GM10266 (cell line): ENCODE measurements at regions not wholly inside any gene's neighbourhood (a gene's known extent, or its start where the extent isn't known, plus 50 kb on each side); places are given as distances from the start of the nearest gene placed in this dataset.

Experiments used
- DNase-seq: peaks from one replicate; pipeline ENCODE4 v3.0.0; 2012; ENCODE audit errors: extremely low spot score
- TF ChIP-seq, protein P1 (sequence below): IDR thresholded peaks from 2 replicates; pipeline ENCODE4 v1.5.1; 2012; ENCODE audit warnings: mild to moderate bottlenecking, low read depth; ENCODE audit not compliant: control insufficient read depth, insufficient read depth; ENCODE audit errors: missing control alignments

DNA sequence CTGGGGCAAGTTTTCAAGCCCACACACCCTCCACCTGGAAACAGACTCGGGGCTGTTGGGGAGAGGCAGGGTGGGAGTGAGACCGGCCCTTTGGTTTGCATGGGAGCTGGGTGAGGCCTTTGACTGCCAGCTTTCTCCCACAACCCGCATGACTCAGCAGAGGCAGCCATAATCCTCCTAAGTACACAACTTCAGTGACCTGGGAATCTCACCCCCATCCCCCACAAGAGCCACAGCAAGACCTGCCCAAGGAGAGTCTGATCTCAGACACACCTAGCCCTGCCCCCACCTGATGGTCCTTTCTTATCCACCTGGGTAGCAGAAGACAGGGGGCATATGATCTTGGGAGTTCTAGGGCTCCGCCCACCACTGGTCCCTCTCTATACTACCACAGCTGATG lies 1615.4 kb downstream of the EFNB2 start:
- TF ChIP-seq, protein P1, sequence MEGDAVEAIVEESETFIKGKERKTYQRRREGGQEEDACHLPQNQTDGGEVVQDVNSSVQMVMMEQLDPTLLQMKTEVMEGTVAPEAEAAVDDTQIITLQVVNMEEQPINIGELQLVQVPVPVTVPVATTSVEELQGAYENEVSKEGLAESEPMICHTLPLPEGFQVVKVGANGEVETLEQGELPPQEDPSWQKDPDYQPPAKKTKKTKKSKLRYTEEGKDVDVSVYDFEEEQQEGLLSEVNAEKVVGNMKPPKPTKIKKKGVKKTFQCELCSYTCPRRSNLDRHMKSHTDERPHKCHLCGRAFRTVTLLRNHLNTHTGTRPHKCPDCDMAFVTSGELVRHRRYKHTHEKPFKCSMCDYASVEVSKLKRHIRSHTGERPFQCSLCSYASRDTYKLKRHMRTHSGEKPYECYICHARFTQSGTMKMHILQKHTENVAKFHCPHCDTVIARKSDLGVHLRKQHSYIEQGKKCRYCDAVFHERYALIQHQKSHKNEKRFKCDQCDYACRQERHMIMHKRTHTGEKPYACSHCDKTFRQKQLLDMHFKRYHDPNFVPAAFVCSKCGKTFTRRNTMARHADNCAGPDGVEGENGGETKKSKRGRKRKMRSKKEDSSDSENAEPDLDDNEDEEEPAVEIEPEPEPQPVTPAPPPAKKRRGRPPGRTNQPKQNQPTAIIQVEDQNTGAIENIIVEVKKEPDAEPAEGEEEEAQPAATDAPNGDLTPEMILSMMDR, result no peak
- DNase-seq, result no peak

GRCh38 chr13:104900191-104900817 lies 1635.2 kb downstream of the EFNB2 start:
- TF ChIP-seq, protein P1, result no peak

GRCh38 chr13:104898484-104898883 lies 1637.0 kb downstream of the EFNB2 start:
- DNase-seq, result no peak
- TF ChIP-seq, protein P1, result no peak

More at GRCh38 chr13:104900191-104900817, 1635.2 kb downstream of the EFNB2 start:
- DNase-seq, result no peak

DNA sequence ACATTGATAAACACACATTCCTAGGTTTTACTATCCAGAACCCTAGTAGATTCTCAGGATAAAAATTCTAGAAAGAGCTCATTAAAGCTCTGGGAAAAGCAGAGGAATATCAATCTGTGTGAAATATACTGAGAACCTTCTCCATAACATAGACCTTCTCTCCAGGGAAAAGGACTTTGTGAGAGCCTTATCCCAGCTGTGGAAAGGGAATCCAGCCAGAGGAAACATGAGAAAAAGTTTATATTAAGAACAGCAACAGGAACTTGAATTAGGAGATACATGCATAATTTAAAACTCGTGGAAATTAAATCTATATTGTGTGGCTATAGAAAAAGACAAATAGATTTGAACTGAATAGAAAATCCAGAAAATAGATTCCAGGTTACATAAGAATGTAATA lies 1639.9 kb downstream of the EFNB2 start:
- no peak for DNase-seq
- TF ChIP-seq, protein P1, result no peak

- TF ChIP-seq, protein P1, result no peak
- no peak for DNase-seq
Measured at GRCh38 chr13:104875038-104875754, 1660.3 kb downstream of the EFNB2 start.

DNA sequence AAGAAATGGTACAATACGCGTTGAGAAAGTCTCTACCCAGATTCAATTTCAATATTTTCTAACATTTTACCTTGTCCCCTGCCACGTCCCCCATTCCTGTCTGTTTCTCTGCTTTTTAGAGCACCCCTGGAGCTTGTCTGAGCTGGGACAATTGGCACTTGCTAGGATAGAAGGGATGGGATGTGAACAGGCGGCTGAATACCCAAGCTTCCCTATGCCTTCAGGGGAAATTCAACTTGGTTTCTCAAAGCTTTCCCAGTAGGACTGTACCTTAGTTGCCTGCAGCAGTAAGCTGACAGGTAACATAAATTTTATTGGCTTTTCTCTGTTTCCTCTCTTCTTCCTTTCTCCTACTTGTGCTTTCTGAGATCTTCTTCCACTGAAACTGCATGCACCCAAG lies 1663.3 kb downstream of the EFNB2 start:
- no peak for DNase-seq
- TF ChIP-seq, protein P1, result no peak

DNA sequence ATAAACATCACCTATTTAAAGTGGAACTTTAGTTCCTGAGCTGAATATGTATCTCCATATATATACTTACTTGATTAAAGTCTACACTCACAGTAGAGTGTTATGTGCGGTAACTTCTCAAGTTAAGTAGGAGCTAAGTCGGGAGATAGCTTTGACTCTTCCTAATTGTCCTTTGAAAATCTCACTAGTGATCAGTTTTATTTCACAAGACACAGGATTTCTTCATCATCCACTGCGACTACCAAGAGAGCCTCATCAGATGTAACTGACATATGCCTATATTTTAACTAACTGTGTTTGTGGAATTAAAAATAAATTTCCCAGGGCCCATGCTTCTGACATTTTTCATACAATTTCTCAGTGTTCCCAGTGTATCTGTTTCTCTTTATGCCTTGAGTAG lies 1664.0 kb downstream of the EFNB2 start:
- DNase-seq, result no peak
- TF ChIP-seq, protein P1, result no peak
